NCI-H128 (cell line): ENCODE measurements at regions not wholly inside any gene's neighbourhood (a gene's known extent, or its start where the extent isn't known, plus 50 kb on each side); places are given as distances from the start of the nearest gene placed in this dataset.
"Not testable (repeated sequence)": the region's sequence is repeated elsewhere in the genome, so short reads cannot be mapped to it uniquely, and the experiment has no call there.

Source experiments
- DNase-seq: peaks from one replicate; lab custom pipeline; 2025; ENCODE audit not compliant: unreplicated experiment; lab: John Stamatoyannopoulos, UW

DNA sequence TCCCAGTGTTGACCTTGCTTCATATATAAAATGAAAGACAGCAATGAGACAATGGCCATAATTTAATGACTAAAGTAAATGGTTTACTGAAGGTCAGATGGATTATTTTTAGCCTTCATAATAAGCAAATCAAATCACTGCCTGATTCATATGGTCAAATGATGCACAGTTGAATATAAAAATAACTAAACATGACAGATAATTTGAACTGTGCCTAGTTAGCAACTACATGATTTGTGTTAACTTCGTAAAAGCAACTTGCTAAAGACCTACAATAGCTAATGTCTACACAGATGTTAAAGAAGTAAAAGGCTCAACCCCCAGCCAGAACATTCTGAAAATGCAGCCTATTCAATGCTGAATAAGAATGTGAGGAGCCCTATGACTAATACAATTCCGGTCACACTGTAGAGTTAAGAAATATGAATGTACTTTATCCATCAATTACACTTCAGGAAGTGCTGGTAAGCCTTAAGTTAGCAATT is 590.8 kb upstream of the CDH2 start:
- DNase-seq: no peak

DNA sequence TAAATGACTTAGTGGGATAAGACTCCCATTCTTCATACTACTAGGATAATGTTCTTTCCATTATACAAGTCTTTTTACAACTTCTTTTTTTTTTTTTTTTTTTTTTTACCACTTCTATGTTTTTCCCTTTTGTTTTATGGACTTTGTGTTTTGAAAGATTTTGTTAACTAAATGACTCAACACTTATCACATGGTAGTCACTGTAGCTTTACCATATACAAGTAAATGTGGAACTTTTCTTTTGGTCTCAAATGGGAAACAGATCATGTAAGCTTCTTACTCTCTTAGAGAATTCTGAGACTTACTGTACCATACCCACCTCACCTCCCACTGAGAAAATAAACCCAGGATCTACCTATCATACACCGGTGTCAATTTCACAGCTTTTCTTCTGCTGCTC is 590.3 kb upstream of the CDH2 start:
- DNase-seq: no peak

GRCh38 chr18:28766721-28767120 is 589.8 kb upstream of the CDH2 start:
- no peak for DNase-seq

GRCh38 chr18:28766027-28766426 is 589.1 kb upstream of the CDH2 start:
- no peak for DNase-seq

- DNase-seq: no peak
Observed at GRCh38 chr18:28760299-28760698, 583.4 kb upstream of the CDH2 start.

DNA sequence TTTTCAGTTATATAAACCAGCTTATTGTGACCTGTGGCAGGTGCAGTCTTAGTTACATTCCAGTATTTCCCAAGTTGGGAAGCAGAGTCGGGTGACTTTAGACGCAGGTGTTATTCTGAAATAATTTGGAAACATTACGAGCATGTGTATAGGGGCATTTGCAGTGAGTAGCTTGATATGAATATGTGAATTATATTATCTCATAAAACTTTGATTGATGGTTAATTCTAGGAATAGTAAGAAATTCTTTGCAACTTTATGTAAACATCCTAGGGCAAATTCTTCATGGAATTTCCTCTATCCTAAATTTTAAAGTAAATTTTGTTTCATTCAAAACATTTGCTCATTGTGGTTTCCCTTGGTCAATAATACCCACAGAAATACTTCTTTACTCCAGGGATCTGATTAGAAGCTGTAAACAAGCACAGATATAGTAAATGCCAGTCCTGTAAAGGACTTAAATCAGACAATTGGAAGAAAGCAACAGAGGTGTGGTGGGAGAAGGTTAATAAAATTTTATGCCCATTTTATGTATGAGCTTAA is 580.6 kb upstream of the CDH2 start:
- no peak for DNase-seq

GRCh38 chr18:28743115-28743514 is 566.2 kb upstream of the CDH2 start:
- DNase-seq: no peak

- DNase-seq: no peak
Observed at GRCh38 chr18:28740575-28740974, 563.6 kb upstream of the CDH2 start.

GRCh38 chr18:28736951-28737350 is 560.0 kb upstream of the CDH2 start:
- no peak for DNase-seq

DNA sequence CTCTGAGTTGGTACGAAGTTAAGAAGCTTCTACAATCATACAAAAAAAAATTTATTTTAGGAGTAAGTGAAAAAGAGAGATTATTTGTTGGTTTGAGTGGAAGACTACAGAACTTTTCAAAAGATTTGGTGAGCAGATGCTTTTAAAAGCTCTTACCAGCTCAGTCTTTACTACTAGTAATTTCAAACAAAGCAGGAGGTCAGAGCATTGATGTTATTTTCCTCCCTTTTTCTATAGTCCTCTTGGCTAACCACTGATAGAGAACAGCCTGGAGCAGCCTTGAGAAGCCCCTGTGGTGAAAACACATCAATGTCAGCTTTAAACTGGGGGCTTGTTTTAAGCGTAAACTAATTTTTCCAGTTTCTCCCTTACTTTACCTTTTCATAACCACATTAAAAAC is 559.3 kb upstream of the CDH2 start:
- no peak for DNase-seq

DNA sequence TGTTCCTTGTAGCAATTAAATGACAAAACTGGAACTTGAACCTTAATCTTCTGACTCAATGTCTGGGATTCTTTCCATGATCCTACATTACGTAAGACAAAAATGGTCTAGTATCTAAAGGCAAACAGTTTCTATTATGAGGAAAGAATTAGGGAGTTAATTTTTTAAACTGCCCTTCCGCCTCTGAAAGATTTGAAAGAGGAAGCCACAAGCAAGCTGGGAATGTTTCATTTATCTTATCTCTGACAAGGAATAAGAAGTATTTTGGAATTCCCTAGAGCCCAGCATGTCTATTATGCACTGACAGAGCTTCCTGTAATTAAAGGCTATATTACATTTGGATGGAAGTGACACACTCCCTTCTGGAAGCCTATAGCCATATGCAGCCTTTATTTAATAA is 558.8 kb upstream of the CDH2 start:
- DNase-seq: no peak

DNA sequence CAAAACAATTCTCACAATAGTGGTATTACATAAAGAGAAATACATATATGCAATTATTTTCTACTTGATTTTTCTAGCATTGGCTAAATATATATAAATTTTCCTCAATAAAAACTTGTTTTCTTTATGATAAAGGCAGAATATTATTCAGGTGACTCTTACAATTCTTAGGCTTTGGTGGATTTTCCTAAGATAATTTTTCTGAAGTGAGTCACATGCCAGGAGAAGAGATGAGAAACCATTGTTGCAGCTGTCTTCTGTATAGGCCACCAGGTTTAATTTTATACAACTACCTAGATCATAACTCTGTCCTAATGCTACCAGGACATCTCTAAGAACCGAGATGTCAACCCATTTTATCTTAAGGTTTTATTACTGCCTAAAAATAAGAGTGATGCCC is 552.4 kb upstream of the CDH2 start:
- DNase-seq: no peak

- DNase-seq: no peak
Observed at GRCh38 chr18:28728891-28729290, 552.0 kb upstream of the CDH2 start.

GRCh38 chr18:28727189-28727588 is 550.3 kb upstream of the CDH2 start:
- not testable (repeated sequence) for DNase-seq

GRCh38 chr18:28725876-28726275 is 548.9 kb upstream of the CDH2 start:
- DNase-seq: no peak

DNA sequence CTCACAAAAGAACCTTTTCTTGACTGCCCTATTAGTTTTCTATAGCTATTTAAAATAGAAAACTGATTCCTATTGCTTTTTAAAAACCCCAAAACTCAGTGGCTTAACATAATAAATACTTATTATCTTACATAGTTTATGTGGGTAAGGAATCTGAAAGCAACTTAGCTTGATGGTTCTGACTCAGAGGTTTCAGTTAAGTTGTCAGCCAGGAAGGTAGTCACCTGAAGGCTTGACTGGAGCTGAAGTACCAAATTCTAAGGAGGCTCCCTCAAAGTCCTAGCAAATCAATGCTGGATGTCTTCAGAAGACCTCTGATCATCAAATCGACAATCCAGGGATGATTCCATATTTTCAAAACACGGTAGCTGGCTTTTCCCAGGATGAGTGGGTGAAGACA is 546.6 kb upstream of the CDH2 start:
- DNase-seq: no peak

DNA sequence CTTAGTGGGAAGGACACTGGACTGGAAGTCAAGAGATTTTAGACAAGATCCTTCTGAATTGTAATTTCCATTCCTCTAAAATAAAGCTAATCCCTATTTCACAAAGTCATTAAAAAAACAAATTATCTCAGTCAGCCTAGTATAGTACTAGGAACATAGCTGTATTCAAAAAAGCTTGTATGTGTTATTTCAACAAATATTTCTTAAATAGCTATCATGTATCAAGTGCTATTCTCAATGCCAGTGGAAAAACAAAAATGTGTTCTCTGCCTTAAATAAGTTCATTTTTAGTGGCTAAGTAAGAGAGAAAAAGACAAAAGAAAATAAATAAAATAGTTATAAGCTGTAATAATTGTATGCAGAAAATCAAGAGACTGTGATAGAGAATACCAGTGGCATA is 541.8 kb upstream of the CDH2 start:
- no peak for DNase-seq

DNA sequence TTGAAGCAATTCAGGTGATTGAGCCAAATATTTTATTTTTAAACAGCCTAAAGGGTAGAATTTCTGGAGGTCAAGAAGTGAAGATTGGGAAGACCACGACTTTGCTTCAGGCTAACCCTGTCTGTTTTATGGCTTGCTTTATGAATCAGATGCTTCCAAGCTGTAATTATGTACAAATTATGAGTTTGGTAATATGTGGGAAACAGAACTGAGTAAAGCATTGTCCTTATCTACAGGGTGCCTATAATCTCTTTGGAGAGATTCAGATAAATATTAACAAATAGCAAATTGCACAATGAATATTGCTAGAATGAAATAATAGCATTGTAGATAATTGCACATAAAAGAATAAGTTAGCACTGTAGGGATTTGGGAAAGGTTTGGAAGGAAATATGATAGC is 539.4 kb upstream of the CDH2 start:
- DNase-seq: no peak

GRCh38 chr18:28715206-28715605 is 538.3 kb upstream of the CDH2 start:
- no peak for DNase-seq

- no peak for DNase-seq
Observed at GRCh38 chr18:28714498-28714897, 537.6 kb upstream of the CDH2 start.

DNA sequence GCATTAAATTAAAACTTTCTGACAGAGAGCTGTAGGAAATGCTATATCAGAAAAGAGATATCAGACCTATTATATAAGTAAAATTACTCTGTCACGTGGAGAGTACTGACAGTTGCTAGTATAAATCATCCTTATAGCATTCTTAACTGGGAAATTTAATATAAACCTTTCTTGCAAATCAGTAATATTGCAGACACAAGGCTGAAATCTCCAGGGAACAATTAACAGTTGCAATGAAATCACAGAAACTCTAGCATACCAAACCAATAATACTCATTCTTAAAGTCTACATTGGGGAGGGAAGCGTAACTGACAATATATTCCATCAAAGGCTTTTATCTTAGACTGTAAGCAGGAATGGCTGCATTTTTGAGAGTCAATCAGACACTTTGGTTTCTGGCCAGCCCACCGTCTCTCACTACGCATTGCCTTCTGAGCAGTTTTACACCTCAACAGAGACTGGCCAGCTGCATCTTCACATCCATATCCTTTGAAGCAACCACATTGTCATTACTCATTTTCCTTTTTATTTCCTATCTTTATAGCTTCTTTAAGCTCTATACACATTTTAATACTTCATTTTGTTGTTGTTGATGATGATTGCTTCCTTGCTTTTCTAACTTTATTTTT is 536.0 kb upstream of the CDH2 start:
- DNase-seq: no peak

DNA sequence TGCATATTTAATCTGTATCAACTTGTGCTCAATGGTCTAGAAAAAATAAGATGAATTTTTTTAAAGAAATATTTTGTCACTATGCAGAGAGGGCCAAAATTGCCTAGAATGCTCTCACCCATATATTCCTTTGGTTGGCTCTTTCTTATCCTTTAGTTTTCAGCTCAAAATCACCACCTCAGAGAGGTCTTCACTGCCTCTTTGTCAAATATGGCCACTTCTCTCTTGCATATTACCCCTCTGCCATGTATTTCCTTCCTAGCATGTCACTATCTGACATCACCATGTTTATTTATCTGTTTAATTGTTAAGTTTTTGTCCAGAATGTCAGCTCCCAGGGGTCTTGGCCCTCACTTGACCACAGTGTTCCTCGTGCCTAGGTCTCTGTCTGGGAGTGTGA is 535.2 kb upstream of the CDH2 start:
- no peak for DNase-seq

DNA sequence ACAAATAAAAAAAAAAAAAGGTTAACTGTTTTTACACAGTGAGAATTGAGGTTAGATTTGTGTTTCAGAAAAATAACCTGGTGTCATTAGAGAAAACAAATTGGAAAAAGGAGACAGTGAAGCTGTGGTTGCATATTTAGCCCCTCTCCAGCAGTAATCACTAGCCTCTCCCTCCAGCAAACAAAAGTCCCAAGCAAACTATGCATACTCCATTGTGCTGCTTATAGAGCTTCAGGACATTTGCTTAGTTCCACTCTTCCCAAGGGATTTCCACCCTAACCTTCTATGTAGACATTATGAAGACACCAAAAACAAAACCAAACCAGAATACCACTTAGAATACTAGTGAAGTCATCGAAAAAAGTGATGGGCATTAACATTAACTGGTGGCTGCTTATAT is 534.2 kb upstream of the CDH2 start:
- no peak for DNase-seq
